ENCODE measurements at regions not wholly inside any gene's neighbourhood (a gene's known extent, or its start where the extent isn't known, plus 50 kb on each side); places are given as distances from the start of the nearest gene placed in this dataset.

DNA sequence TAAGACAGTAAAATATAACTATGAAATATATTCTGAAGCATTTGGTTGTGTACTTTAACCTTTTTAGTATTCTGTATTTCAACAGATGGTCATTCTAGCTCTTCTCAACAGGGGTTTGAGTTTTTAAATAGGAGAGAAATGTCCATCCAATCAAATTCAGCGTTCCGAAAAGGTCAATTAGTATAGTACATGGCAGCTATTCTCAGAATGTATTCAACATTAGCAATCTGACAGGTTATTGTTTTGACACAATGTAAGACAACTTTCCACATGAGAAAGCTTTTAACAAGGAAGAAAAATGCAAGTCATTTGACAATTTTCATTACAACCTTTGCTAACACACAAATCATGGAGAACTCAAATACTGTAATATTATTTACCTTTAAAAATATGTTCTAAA is 996.3 kb upstream of the CDH10 start:
- Mint-ChIP-seq H3K4me3 (no peak overlapping the region), H3K36me3 (no peaks in the 10 kb centered on the region), H3K9me3 (ENCODE audit: low read depth) (peaks cover 16% of the 10 kb centered on the region), H3K4me1 (ENCODE audit: low read depth) (no peaks in the 10 kb centered on the region), H3K27ac (no peak overlapping the region), H3K27me3 (no peaks in the 10 kb centered on the region)

DNA sequence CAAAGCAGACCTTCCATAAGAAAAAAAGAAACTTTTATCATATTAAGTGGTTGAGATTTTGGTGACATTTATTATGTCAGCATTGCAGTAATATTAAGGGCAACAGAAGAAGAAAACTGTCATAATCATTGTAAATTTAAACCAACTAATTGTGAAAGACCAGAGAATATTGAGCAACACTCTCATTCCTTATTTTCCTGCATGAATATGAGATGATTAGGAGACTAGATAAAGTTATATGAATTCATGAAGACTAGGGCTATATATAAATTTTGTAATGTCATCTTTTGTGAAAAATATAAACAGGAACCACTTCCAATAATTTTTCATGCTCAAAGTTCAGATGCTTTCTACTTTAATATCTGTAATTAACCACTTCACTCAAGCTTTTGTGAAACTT is 974.5 kb upstream of the CDH10 start:
- Mint-ChIP-seq H3K27ac (no peak overlapping the region), H3K9me3 (ENCODE audit: low read depth) (peaks cover 11% of the 10 kb centered on the region), H3K4me1 (ENCODE audit: low read depth) (no peaks in the 10 kb centered on the region), H3K36me3 (no peaks in the 10 kb centered on the region), H3K4me3 (no peak overlapping the region), H3K27me3 (no peaks in the 10 kb centered on the region)

DNA sequence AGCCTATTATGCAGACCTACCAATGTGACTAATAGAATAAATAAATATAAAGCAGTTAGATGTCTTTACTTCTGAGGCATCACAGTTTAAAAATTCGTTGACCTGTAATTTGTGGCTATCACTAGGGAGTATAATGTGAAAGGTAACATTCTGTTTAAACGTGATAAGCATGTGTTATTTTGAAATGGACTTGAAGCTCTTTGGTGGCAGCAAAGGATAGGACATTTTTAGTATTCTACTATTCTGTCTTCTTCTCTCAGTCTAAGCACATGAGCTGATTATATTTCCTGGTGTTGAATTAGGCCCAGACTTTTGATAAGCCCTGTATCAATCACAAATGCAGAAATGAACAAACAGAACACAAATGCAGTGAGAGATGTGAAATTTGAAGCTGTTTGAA is 974.0 kb upstream of the CDH10 start:
- no peaks in the 10 kb centered on the region for H3K36me3 Mint-ChIP-seq
- peaks cover 11% of the 10 kb centered on the region for H3K9me3 Mint-ChIP-seq (ENCODE audit: low read depth)
- H3K27ac Mint-ChIP-seq, result no peak overlapping the region
- no peaks in the 10 kb centered on the region for H3K27me3 Mint-ChIP-seq
- no peak overlapping the region for H3K4me3 Mint-ChIP-seq
- no peaks in the 10 kb centered on the region for H3K4me1 Mint-ChIP-seq (ENCODE audit: low read depth)

GRCh38 chr5:25614466-25614865 is 969.7 kb upstream of the CDH10 start:
- Mint-ChIP-seq H3K4me1 (ENCODE audit: low read depth) (no peaks in the 10 kb centered on the region), H3K36me3 (no peaks in the 10 kb centered on the region), H3K27ac (no peak overlapping the region), H3K27me3 (no peaks in the 10 kb centered on the region), H3K9me3 (ENCODE audit: low read depth) (peaks cover 15% of the 10 kb centered on the region), H3K4me3 (no peak overlapping the region)

- Mint-ChIP-seq H3K27ac (no peak overlapping the region), H3K9me3 (ENCODE audit: low read depth) (no peaks in the 10 kb centered on the region), H3K36me3 (no peaks in the 10 kb centered on the region), H3K27me3 (no peaks in the 10 kb centered on the region), H3K4me3 (no peak overlapping the region), H3K4me1 (ENCODE audit: low read depth) (no peaks in the 10 kb centered on the region)
Observed at GRCh38 chr5:25604681-25605080, 959.9 kb upstream of the CDH10 start.

DNA sequence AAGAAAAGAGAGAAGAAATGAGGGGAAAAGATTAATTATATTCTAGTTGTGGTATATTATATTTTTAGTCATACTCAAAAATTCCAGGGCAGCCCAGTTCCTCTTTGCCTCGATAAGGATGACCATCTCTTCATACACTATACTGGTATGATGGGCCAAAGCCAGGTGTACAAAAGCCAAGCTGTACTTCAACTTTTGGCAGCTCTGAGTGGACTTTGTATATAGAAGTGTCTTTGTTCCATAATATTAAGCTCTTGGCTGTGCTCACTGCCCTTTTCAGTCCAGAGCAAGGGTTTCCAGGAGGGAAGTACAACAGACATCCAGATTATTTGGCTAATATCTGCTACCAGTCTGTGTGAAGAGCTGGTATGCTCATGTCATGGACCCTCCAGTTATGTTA is 934.3 kb upstream of the CDH10 start:
- Mint-ChIP-seq H3K9me3 (ENCODE audit: low read depth) (peaks cover 15% of the 10 kb centered on the region), H3K4me3 (no peak overlapping the region), H3K36me3 (no peaks in the 10 kb centered on the region), H3K27ac (no peak overlapping the region), H3K27me3 (no peaks in the 10 kb centered on the region), H3K4me1 (ENCODE audit: low read depth) (no peaks in the 10 kb centered on the region)

- Mint-ChIP-seq H3K27ac (no peak overlapping the region), H3K4me3 (no peak overlapping the region), H3K36me3 (no peaks in the 10 kb centered on the region), H3K9me3 (ENCODE audit: low read depth) (peaks cover 13% of the 10 kb centered on the region), H3K27me3 (no peaks in the 10 kb centered on the region), H3K4me1 (ENCODE audit: low read depth) (peaks cover 2% of the 10 kb centered on the region)
Observed at GRCh38 chr5:25573691-25574090, 928.9 kb upstream of the CDH10 start.

GRCh38 chr5:25570067-25570583 is 925.3 kb upstream of the CDH10 start:
- Mint-ChIP-seq H3K4me1 (ENCODE audit: low read depth) (peaks cover 2% of the 10 kb centered on the region), H3K4me3 (no peak overlapping the region), H3K9me3 (ENCODE audit: low read depth) (peaks cover 13% of the 10 kb centered on the region), H3K27me3 (no peaks in the 10 kb centered on the region), H3K27ac (no peak overlapping the region), H3K36me3 (no peaks in the 10 kb centered on the region)

GRCh38 chr5:25568989-25569625 is 924.3 kb upstream of the CDH10 start:
- Mint-ChIP-seq H3K36me3 (no peaks in the 10 kb centered on the region), H3K27me3 (no peaks in the 10 kb centered on the region)

GRCh38 chr5:25568294-25568693 is 923.5 kb upstream of the CDH10 start:
- peaks cover 18% of the 10 kb centered on the region for H3K9me3 Mint-ChIP-seq (ENCODE audit: low read depth)
- peaks cover 2% of the 10 kb centered on the region for H3K4me1 Mint-ChIP-seq (ENCODE audit: low read depth)
- no peaks in the 10 kb centered on the region for H3K27me3 Mint-ChIP-seq
- H3K36me3 Mint-ChIP-seq, result no peaks in the 10 kb centered on the region
- H3K4me3 Mint-ChIP-seq, result no peak overlapping the region
- no peak overlapping the region for H3K27ac Mint-ChIP-seq

More at GRCh38 chr5:25568989-25569625, 924.3 kb upstream of the CDH10 start:
- Mint-ChIP-seq H3K9me3 (ENCODE audit: low read depth) (peaks cover 16% of the 10 kb centered on the region), H3K27ac (peak overlapping the region; percentile 76), H3K4me3 (no peak overlapping the region), H3K4me1 (ENCODE audit: low read depth) (peaks cover 2% of the 10 kb centered on the region)

GRCh38 chr5:25567881-25568280 is 923.1 kb upstream of the CDH10 start:
- H3K9me3 Mint-ChIP-seq (ENCODE audit: low read depth), result peaks cover 18% of the 10 kb centered on the region
- no peaks in the 10 kb centered on the region for H3K27me3 Mint-ChIP-seq
- H3K4me3 Mint-ChIP-seq, result no peak overlapping the region
- H3K4me1 Mint-ChIP-seq (ENCODE audit: low read depth), result peaks cover 2% of the 10 kb centered on the region
- no peak overlapping the region for H3K27ac Mint-ChIP-seq
- no peaks in the 10 kb centered on the region for H3K36me3 Mint-ChIP-seq

DNA sequence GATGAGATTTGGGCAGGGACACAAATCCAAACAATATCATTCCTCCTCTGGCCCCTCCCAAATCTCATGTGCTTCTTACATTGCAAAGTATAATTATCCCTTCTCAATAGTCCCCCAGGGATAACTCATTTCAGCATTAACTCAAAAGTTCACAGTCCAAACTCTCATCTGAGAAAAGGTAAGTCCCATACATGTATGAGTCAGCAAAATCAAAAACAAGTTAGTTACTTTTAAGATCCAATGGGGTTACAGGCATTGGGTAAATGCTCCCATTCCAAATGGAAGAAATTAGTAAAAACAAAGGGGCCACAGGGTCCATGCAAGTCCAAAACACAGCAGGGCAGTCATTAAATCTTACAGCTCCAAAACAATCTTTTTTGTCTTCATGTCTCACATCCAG is 917.9 kb upstream of the CDH10 start:
- Mint-ChIP-seq H3K36me3 (no peaks in the 10 kb centered on the region), H3K4me1 (ENCODE audit: low read depth) (no peaks in the 10 kb centered on the region), H3K9me3 (ENCODE audit: low read depth) (peaks cover 17% of the 10 kb centered on the region), H3K27me3 (no peaks in the 10 kb centered on the region), H3K27ac (no peak overlapping the region), H3K4me3 (no peak overlapping the region)

DNA sequence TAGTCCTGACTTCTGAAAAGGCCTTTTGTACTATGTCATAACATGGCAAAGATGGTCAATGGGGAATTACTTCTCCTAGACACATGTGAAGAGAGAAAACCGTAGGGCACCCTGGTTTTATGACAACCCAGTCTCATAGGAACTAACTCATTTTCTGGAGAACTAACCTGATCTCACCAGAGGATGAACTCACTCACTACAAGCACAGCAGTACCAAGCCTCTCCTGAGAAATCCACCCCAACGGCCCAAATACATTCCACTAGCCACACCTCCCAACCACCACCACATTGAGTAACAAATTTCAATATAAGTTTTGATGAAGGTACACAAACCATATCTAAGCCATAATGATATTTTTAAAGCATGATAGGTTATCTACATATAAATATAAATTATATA is 909.3 kb upstream of the CDH10 start:
- H3K4me3 Mint-ChIP-seq, result no peak overlapping the region
- H3K4me1 Mint-ChIP-seq (ENCODE audit: low read depth), result no peaks in the 10 kb centered on the region
- H3K27ac Mint-ChIP-seq, result no peak overlapping the region
- no peaks in the 10 kb centered on the region for H3K36me3 Mint-ChIP-seq
- peaks cover 17% of the 10 kb centered on the region for H3K9me3 Mint-ChIP-seq (ENCODE audit: low read depth)
- H3K27me3 Mint-ChIP-seq, result no peaks in the 10 kb centered on the region

GRCh38 chr5:25552871-25553481 is 908.2 kb upstream of the CDH10 start:
- Mint-ChIP-seq H3K27me3 (no peaks in the 10 kb centered on the region), H3K27ac (no peak overlapping the region), H3K9me3 (ENCODE audit: low read depth) (peaks cover 17% of the 10 kb centered on the region), H3K36me3 (no peaks in the 10 kb centered on the region), H3K4me1 (ENCODE audit: low read depth) (no peaks in the 10 kb centered on the region), H3K4me3 (no peak overlapping the region)

- Mint-ChIP-seq H3K27ac (no peak overlapping the region), H3K9me3 (ENCODE audit: low read depth) (peaks cover 22% of the 10 kb centered on the region), H3K4me1 (ENCODE audit: low read depth) (no peaks in the 10 kb centered on the region), H3K27me3 (no peaks in the 10 kb centered on the region), H3K36me3 (no peaks in the 10 kb centered on the region), H3K4me3 (no peak overlapping the region)
Observed at GRCh38 chr5:25550793-25551192, 906.0 kb upstream of the CDH10 start.
